ENCODE measurements at regions not wholly inside any gene's neighbourhood (a gene's known extent, or its start where the extent isn't known, plus 50 kb on each side); places are given as distances from the start of the nearest gene placed in this dataset.

- Histone ChIP-seq H3K4me3 (no peak overlapping the region), H3K9me3 (peaks cover 0 to 12% (median 0%) of the 10 kb centered on the region in 11 donors), H3K27me3 (no peaks in the 10 kb centered on the region), H3K27ac (no peak overlapping the region), H3K36me3 (no peaks in the 10 kb centered on the region), H3K4me1 (no peaks in the 10 kb centered on the region)
- ATAC-seq (no peak), DNase-seq (no peak)
- 79 to 81% methylated on average over 15 of the region's 15 CpGs for WGBS, 2 donors
- TF ChIP-seq, protein P1, sequence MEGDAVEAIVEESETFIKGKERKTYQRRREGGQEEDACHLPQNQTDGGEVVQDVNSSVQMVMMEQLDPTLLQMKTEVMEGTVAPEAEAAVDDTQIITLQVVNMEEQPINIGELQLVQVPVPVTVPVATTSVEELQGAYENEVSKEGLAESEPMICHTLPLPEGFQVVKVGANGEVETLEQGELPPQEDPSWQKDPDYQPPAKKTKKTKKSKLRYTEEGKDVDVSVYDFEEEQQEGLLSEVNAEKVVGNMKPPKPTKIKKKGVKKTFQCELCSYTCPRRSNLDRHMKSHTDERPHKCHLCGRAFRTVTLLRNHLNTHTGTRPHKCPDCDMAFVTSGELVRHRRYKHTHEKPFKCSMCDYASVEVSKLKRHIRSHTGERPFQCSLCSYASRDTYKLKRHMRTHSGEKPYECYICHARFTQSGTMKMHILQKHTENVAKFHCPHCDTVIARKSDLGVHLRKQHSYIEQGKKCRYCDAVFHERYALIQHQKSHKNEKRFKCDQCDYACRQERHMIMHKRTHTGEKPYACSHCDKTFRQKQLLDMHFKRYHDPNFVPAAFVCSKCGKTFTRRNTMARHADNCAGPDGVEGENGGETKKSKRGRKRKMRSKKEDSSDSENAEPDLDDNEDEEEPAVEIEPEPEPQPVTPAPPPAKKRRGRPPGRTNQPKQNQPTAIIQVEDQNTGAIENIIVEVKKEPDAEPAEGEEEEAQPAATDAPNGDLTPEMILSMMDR (IDR thresholded peaks at IDR 0.05): no peak
- intact Hi-C loops (cut with DNase I): no loop called here
Measured at GRCh38 chr4:157821814-157822213, 351.0 kb downstream of the GASK1B start.

GRCh38 chr4:157819693-157820464 is 352.9 kb downstream of the GASK1B start:
- intact Hi-C loops (cut with DNase I): no loop called here

DNA sequence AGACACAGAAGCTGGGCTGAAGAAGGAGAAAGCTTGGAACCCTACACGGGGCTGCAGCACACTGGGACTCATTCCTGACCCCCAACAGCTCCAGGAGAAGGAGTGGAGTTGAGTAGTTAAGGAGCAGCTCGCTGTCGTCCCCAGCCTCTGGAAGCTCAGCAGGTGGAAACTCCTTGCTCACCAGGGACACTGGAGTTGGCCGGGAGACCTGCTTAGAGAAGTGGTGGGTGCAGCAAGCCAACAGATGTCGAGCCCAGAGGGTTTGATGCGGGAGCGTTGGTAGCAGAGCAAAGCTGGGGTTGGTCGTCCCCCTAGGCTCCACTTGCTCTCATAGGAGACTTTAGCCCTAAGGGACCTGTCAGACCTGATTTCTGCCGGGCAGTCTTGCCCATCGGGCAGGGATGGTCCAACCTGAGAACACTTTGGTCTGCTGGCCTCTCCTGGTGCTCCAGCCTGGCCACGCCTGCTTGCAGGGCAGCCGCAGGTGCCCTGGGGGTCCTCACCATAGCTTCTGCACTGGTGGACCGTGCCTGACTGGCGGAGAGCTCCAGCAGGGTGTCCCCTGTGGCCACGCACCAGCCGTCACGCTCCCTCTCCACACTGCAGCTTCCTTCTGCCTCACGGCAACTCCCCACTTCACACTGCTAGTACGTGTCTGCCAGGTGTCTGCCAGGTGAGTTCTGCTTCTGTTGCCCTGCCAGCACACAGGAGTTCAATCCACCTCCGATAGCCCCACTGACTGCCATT is 353.7 kb downstream of the GASK1B start:
- H3K4me1 ChIP-seq: no peaks in the 10 kb centered on the region
- intact Hi-C loops (cut with DNase I): no loop called here
- WGBS, 2 donors: 88 to 91% methylated on average over 20 of the region's 20 CpGs
- H3K27me3 ChIP-seq: no peaks in the 10 kb centered on the region
- ATAC-seq (peak in 2 of 8 donors; percentile 18 to 22), DNase-seq (no peak)
- H3K9me3 ChIP-seq: peaks cover 0 to 8% (median 0%) of the 10 kb centered on the region in 11 donors
- TF ChIP-seq, protein P1 (IDR thresholded peaks at IDR 0.05): no peak
- no peaks in the 10 kb centered on the region for H3K36me3 ChIP-seq
- H3K27ac ChIP-seq: no peak overlapping the region
- no peak overlapping the region for H3K4me3 ChIP-seq

More at GRCh38 chr4:157819693-157820464, 352.9 kb downstream of the GASK1B start:
- WGBS, 2 donors: 90 to 92% methylated on average over 20 of the region's 20 CpGs
- H3K27ac ChIP-seq: no peak overlapping the region
- H3K4me1 ChIP-seq: no peaks in the 10 kb centered on the region
- TF ChIP-seq, protein P1 (IDR thresholded peaks at IDR 0.05): no peak
- H3K9me3 ChIP-seq: peaks cover 0 to 8% (median 0%) of the 10 kb centered on the region in 11 donors
- no peak for DNase-seq
- no peak overlapping the region for H3K4me3 ChIP-seq
- peak in 2 of 8 donors; percentile 15 to 30 for ATAC-seq
- no peaks in the 10 kb centered on the region for H3K36me3 ChIP-seq
- no peaks in the 10 kb centered on the region for H3K27me3 ChIP-seq

- Histone ChIP-seq H3K4me3 (no peak overlapping the region), H3K9me3 (peaks cover 0 to 18% (median 0%) of the 10 kb centered on the region in 11 donors), H3K27me3 (no peaks in the 10 kb centered on the region), H3K27ac (no peak overlapping the region), H3K4me1 (no peaks in the 10 kb centered on the region), H3K36me3 (no peaks in the 10 kb centered on the region)
- DNase-seq: no peak
- no peak for ATAC-seq
- intact Hi-C loops (cut with DNase I): no loop called here
- TF ChIP-seq, protein P1 (IDR thresholded peaks at IDR 0.05): no peak
Measured at GRCh38 chr4:157810137-157810774, 362.6 kb downstream of the GASK1B start.
